HCT116 (cell line): ENCODE measurements at regions not wholly inside any gene's neighbourhood (a gene's known extent, or its start where the extent isn't known, plus 50 kb on each side); places are given as distances from the start of the nearest gene placed in this dataset.

Experiments
- ATAC-seq: fragments of 200-7000 bp; cut with Tn5 transposase; 2 replicates; pipeline ENCODE4 v1.9.1; 2020; ENCODE audit warnings: mild to moderate bottlenecking, moderate library complexity
- BruUV-seq: library from RNA; stranded (reverse); fragments of 400-500 nt; replicated peaks from 2 replicates; lab custom pipeline; 2021; lab: Mats Ljungman, UMichigan
- CTCF ChIA-PET: fragments of 300-600 bp; sonication (Branson Sonifier 250); formaldehyde crosslinking; loops from one replicate; lab custom pipeline; 2021; ENCODE audit warnings: antibody characterized with exemption; lab: Charles Lee
- POLR2A ChIA-PET: fragments of 300-600, 350-600 bp; sonication (Branson Sonifier 250); formaldehyde crosslinking; loops from one replicate; lab custom pipeline; 2021; ENCODE audit warnings: antibody characterized with exemption; lab: Charles Lee
- RAD21 ChIA-PET, 2 experiments: fragments of 300-600 bp; sonication (Branson Sonifier 250); formaldehyde crosslinking; loops; one replicate each; lab custom pipeline; 2023; ENCODE audit warnings: low total read pairs in 2 of 2; ENCODE audit not compliant: uncharacterized antibody in 2 of 2, unreplicated experiment in 2 of 2, low non-redundant PET in 1 of 2; lab: Charles Lee
- DNase-seq: peaks from one replicate; pipeline ENCODE4 v3.0.0-alpha.2; 2010; ENCODE audit warnings: low read depth, low spot score
- H2AFZ ChIP-seq: fragments of 200-600 bp; shearing (Covaris generic), sonication (generic); 2 replicates; pipeline ENCODE4 v1.6.1; 2017; ENCODE audit warnings: low read depth, mixed run types, mixed read lengths, antibody characterized with exemption, low read length; ENCODE audit not compliant: poor library complexity, severe bottlenecking
- H3K27ac ChIP-seq: 2 replicates; pipeline ENCODE4 v1.5.1; 2012; ENCODE audit warnings: low read depth, low read length
- H3K27me3 ChIP-seq: fragments of 200-600 bp; sonication (generic); 2 replicates; pipeline ENCODE4 v1.6.1; 2016; ENCODE audit warnings: mixed run types, low read length, mixed read lengths; ENCODE audit not compliant: insufficient read depth
- H3K36me3 ChIP-seq, 2 experiments: fragments of 200-500 bp in 1 of 2; fragments of 200-600 bp in 1 of 2; sonication (Bioruptor generic) in 1 of 2; sonication (generic) in 1 of 2; 2 replicates each; pipeline versions ENCODE4 v1.5.1 to v1.6.1; 2014 to 2016; ENCODE audit warnings: low read length in 2 of 2, inconsistent platforms in 1 of 2, mixed read lengths in 1 of 2, mixed run types in 1 of 2; ENCODE audit not compliant: insufficient read depth in 2 of 2, control insufficient read depth in 1 of 2
- H3K4me1 ChIP-seq, 2 experiments: fragments of 200-600 bp in 1 of 2; sonication (generic) in 1 of 2; 2 replicates each; pipeline versions ENCODE4 v1.5.1 to v1.6.1; 2012 to 2017; ENCODE audit warnings: low read length in 2 of 2, inconsistent platforms in 1 of 2, mild to moderate bottlenecking in 1 of 2, mixed read lengths in 1 of 2, mixed run types in 1 of 2, moderate library complexity in 1 of 2; ENCODE audit not compliant: insufficient read depth in 2 of 2, control insufficient read depth in 1 of 2
- H3K4me2 ChIP-seq: fragments of 200-600 bp; sonication (generic); 2 replicates; pipeline ENCODE4 v1.6.1; 2017; ENCODE audit warnings: mixed run types, low read length, mixed read lengths
- H3K4me3 ChIP-seq, 2 experiments: fragments of 200-600 bp in 1 of 2; sonication (generic) in 1 of 2; replicated peaks in 1 of 2; 2 replicates each; pipeline ENCODE4 v1.5.1; 2011 to 2016; ENCODE audit warnings: low read length in 2 of 2, control low read depth in 1 of 2, low read depth in 1 of 2, mild to moderate bottlenecking in 1 of 2, mixed read lengths in 1 of 2, mixed run types in 1 of 2
- H3K79me2 ChIP-seq: fragments of 200-600 bp; sonication (generic); 2 replicates; pipeline ENCODE4 v1.6.1; 2017; ENCODE audit warnings: mild to moderate bottlenecking, mixed run types, low read length, moderate library complexity, mixed read lengths; ENCODE audit not compliant: insufficient read depth
- H3K9ac ChIP-seq: fragments of 200-600 bp; sonication (generic); 2 replicates; pipeline ENCODE4 v1.6.1; 2016; ENCODE audit warnings: low read length, mixed read lengths
- H3K9me2 ChIP-seq: fragments of 200-600 bp; sonication (generic), shearing (Covaris generic); 2 replicates; pipeline ENCODE4 v1.6.1; 2017; ENCODE audit warnings: mixed run types, mild to moderate bottlenecking, moderate library complexity; ENCODE audit not compliant: insufficient read depth
- H3K9me3 ChIP-seq, 2 experiments: fragments of 200-500 bp in 1 of 2; fragments of 200-600 bp in 1 of 2; sonication (Bioruptor generic) in 1 of 2; sonication (generic) in 1 of 2; 2 replicates each; pipeline ENCODE4 v1.6.1; 2014 to 2017; ENCODE audit warnings: low read length in 2 of 2, mixed read lengths in 2 of 2, inconsistent platforms in 1 of 2, low read depth in 1 of 2, mild to moderate bottlenecking in 1 of 2, mixed run types in 1 of 2, moderate library complexity in 1 of 2; ENCODE audit not compliant: control insufficient read depth in 1 of 2, insufficient read depth in 1 of 2
- H4K20me1 ChIP-seq: fragments of 200-600 bp; sonication (generic), shearing (Covaris generic); 2 replicates; pipeline ENCODE4 v1.6.1; 2017; ENCODE audit warnings: mixed run types, mild to moderate bottlenecking, moderate library complexity; ENCODE audit not compliant: insufficient read depth
- CBX3 ChIP-seq: IDR thresholded peaks from 2 replicates; pipeline ENCODE4 v1.6.1; 2012; ENCODE audit warnings: low read depth
- CEBPB ChIP-seq: IDR thresholded peaks from 2 replicates; pipeline ENCODE4 v1.6.1; 2012; ENCODE audit warnings: low read depth
- EGR1 ChIP-seq: IDR thresholded peaks from 2 replicates; pipeline ENCODE4 v1.6.1; 2012; ENCODE audit warnings: low read depth
- ELF1 ChIP-seq: IDR thresholded peaks from 2 replicates; pipeline ENCODE4 v1.6.1; 2012; ENCODE audit warnings: low read depth, borderline replicate concordance
- EZH2 ChIP-seq: fragments of 200-600 bp; sonication (generic); IDR thresholded peaks from 2 replicates; pipeline ENCODE4 v1.6.1; 2017; ENCODE audit warnings: antibody characterized with exemption, mixed run types
- JUND ChIP-seq: IDR thresholded peaks from 2 replicates; pipeline ENCODE4 v1.6.1; 2012
- POLR2A ChIP-seq: IDR thresholded peaks from 2 replicates; pipeline ENCODE4 v1.7.0; 2011; ENCODE audit warnings: borderline replicate concordance; ENCODE audit not compliant: insufficient read depth, insufficient read length; ENCODE audit errors: extremely low read depth
- RAD21 ChIP-seq: IDR thresholded peaks from 2 replicates; pipeline ENCODE4 v1.6.1; 2012; ENCODE audit warnings: low read depth, mild to moderate bottlenecking
- SIN3A ChIP-seq: IDR thresholded peaks from 2 replicates; pipeline ENCODE4 v1.6.1; 2012; ENCODE audit warnings: low read depth
- SP1 ChIP-seq: IDR thresholded peaks from 2 replicates; pipeline ENCODE4 v1.6.1; 2012; ENCODE audit warnings: low read depth
- SRF ChIP-seq: IDR thresholded peaks from 2 replicates; pipeline ENCODE4 v1.6.1; 2012; ENCODE audit warnings: low read depth
- TCF7L2 ChIP-seq: IDR thresholded peaks from 2 replicates; pipeline ENCODE4 v1.7.0; 2011; ENCODE audit warnings: borderline replicate concordance, inconsistent platforms; ENCODE audit not compliant: insufficient read depth, insufficient read length; ENCODE audit errors: extremely low read depth
- YY1 ChIP-seq: IDR thresholded peaks from 2 replicates; pipeline ENCODE4 v1.6.1; 2011; ENCODE audit warnings: low read length, low read depth, moderate library complexity, mild to moderate bottlenecking; ENCODE audit not compliant: insufficient replicate concordance; ENCODE audit errors: extremely low read depth
- intact Hi-C: fragments of 100-400 bp; cut with micrococcal nuclease; formaldehyde crosslinking; loops from 2 replicates; pipeline ENCODE4 v1.10.0; 2022
- TF ChIP-seq, protein P1 (sequence below): IDR thresholded peaks from 2 replicates; pipeline ENCODE4 v1.6.1; 2012

DNA sequence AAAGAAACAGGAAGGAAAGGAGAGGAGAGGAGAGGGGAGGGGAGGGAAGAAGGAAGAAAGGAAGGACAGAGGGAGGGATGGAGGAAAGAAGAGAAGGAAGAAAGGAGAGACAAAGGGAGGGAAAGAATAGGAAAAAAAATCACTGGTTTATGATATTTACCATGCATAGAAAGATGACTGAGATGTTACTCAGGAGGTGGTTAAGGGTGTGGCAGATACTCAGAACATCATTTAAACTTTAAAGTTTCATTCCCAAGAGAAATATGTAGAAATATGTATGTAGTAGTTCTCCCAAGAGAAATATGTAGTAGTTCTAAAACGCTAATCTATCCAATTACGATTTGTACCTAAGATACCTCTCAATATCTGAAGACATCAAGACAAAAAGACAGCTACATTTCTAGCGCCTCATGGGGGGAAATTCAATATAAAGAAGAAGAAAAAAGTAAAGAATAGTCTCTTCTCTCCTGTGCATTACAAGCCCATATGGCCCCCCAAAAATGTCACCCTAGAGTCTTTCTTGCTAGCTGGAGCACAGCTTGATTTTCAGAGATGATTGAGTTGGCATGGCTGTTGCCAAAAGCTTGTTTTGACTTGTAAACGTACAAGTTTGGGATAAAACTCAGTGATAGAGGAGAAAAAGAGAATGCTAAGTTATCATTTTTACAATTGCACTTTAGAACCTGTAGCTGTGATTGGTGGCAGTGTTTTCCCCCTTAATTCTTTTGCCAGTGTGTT, 539.2 kb downstream of the CDH26 start:
- BruUV-seq: no TSS peak
- CTCF ChIA-PET: no interaction called here
- Histone ChIP-seq H3K4me3 (no peak overlapping the region), H3K9ac (no peak overlapping the region), H3K9me2 (no peaks in the 10 kb centered on the region), H3K79me2 (no peaks in the 10 kb centered on the region), H3K36me3 (no peaks in the 10 kb centered on the region), H3K27me3 (no peaks in the 10 kb centered on the region), H3K4me2 (no peak overlapping the region), H4K20me1 (no peaks in the 10 kb centered on the region), H3K9me3 (peaks cover 5 to 31% of the 10 kb centered on the region in 2 experiments; a peak in 2 of 4 replicates), H2AFZ (no peak overlapping the region), H3K27ac (no peak overlapping the region), H3K4me1 (no peaks in the 10 kb centered on the region)
- RAD21 ChIA-PET: no interaction called here
- POLR2A ChIA-PET: no interaction called here
- TF ChIP-seq ELF1: no peak
- TF ChIP-seq SP1: no peak
- no peak for TF ChIP-seq RAD21
- TF ChIP-seq, protein P1, sequence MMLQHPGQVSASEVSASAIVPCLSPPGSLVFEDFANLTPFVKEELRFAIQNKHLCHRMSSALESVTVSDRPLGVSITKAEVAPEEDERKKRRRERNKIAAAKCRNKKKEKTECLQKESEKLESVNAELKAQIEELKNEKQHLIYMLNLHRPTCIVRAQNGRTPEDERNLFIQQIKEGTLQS: no peak
- TF ChIP-seq JUND: no peak
- TF ChIP-seq CBX3: no peak
- TF ChIP-seq YY1: no peak
- TF ChIP-seq SRF: no peak
- no peak for TF ChIP-seq POLR2A
- TF ChIP-seq SIN3A: no peak
- no peak for TF ChIP-seq EGR1
- TF ChIP-seq TCF7L2: no peak
- no peak for TF ChIP-seq CEBPB
- TF ChIP-seq EZH2: no peak
- ATAC-seq (no peak), DNase-seq (no peak)
- intact Hi-C loops: no loop called here
